Right atrium auricular region (tissue), 2 donors: ENCODE measurements at regions not wholly inside any gene's neighbourhood (a gene's known extent, or its start where the extent isn't known, plus 50 kb on each side); places are given as distances from the start of the nearest gene placed in this dataset.

Source experiments
- DNase-seq: peaks from one replicate; pipeline ENCODE4 v3.0.0-alpha.2; 2019; ENCODE audit warnings: low spot score
- H3K27ac ChIP-seq, 2 donors: fragments of 200-600 bp; sonication (generic); 1 replicate in 1 of 2; 2 replicates in 1 of 2; pipeline ENCODE4 v1.5.1; 2016 to 2019
- H3K27me3 ChIP-seq, 2 donors: fragments of 200-600 bp; sonication (generic); one replicate each; pipeline versions ENCODE4 v1.5.1 to v1.6.0; 2017 to 2019
- H3K36me3 ChIP-seq: fragments of 200-600 bp; sonication (generic); one replicate; pipeline ENCODE4 v1.5.1; 2016
- H3K4me1 ChIP-seq, 2 donors: fragments of 200-600 bp; sonication (generic); one replicate each; pipeline versions ENCODE4 v1.5.1 to v1.6.0; 2017 to 2019
- H3K4me3 ChIP-seq, 2 donors: fragments of 200-600 bp; sonication (generic); 1 replicate in 1 of 2; 2 replicates in 1 of 2; pipeline ENCODE4 v1.5.1; 2017 to 2019; ENCODE audit warnings: mild to moderate bottlenecking in 1 of 2, moderate library complexity in 1 of 2
- H3K9me3 ChIP-seq, 2 donors: fragments of 200-600 bp; sonication (generic); one replicate each; pipeline ENCODE4 v1.5.1; 2019
- TF ChIP-seq, protein P1 (sequence below), 2 donors: fragments of 200-600 bp; sonication (generic); IDR thresholded peaks; one replicate each; pipeline ENCODE4 v1.5.1; 2019; ENCODE audit warnings: antibody characterized with exemption in 2 of 2

DNA sequence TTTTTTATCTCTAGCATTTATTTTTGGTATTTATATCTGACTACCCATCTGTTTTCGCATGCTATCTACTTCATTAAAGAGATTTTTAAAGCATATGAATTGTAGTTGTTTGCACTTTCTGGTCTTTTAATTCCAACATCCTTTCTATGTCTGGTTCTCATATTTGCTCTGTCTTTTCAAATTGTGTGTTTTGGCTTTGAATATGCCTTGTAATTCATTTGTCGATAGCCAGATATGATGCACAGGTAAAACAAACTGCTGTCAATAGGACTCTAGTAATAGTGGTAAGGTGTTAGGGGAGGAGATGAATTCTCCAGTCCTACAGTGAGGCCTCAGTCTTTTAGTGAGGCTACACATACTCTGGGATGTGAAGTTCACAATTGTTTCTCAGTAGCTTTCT is 530.8 kb upstream of the CCDC179 start:
- DNase-seq = no peak
- no peaks in the 10 kb centered on the region for H3K27me3 ChIP-seq
- no peak overlapping the region for H3K27ac ChIP-seq
- TF ChIP-seq, protein P1, sequence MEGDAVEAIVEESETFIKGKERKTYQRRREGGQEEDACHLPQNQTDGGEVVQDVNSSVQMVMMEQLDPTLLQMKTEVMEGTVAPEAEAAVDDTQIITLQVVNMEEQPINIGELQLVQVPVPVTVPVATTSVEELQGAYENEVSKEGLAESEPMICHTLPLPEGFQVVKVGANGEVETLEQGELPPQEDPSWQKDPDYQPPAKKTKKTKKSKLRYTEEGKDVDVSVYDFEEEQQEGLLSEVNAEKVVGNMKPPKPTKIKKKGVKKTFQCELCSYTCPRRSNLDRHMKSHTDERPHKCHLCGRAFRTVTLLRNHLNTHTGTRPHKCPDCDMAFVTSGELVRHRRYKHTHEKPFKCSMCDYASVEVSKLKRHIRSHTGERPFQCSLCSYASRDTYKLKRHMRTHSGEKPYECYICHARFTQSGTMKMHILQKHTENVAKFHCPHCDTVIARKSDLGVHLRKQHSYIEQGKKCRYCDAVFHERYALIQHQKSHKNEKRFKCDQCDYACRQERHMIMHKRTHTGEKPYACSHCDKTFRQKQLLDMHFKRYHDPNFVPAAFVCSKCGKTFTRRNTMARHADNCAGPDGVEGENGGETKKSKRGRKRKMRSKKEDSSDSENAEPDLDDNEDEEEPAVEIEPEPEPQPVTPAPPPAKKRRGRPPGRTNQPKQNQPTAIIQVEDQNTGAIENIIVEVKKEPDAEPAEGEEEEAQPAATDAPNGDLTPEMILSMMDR (IDR thresholded peaks at IDR 0.05) = no peak
- H3K4me3 ChIP-seq = no peak overlapping the region
- H3K9me3 ChIP-seq = no peaks in the 10 kb centered on the region
- no peaks in the 10 kb centered on the region for H3K36me3 ChIP-seq
- no peaks in the 10 kb centered on the region for H3K4me1 ChIP-seq

DNA sequence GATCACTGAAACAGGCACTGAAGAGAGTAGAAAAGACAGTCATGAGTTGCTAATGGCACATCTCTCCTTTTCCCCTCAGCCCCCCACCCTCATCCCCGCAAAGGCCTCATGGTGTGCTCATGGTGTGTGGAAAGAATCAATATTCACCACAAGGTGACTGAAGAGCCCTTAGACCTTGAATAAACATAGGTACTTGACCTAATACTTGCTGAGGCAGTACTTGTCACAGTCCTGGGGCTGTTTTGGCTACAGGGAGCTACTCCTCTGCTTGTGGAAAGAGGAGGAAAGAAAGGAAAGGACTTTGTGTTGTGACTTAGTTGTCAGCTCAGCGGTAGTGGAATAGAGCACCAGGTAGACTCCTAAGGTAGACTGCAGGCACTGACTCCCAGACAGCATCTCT is 537.8 kb upstream of the CCDC179 start:
- no peak overlapping the region for H3K4me3 ChIP-seq
- no peaks in the 10 kb centered on the region for H3K4me1 ChIP-seq
- no peaks in the 10 kb centered on the region for H3K36me3 ChIP-seq
- TF ChIP-seq, protein P1 (IDR thresholded peaks at IDR 0.05) = no peak
- no peaks in the 10 kb centered on the region for H3K9me3 ChIP-seq
- H3K27me3 ChIP-seq = no peaks in the 10 kb centered on the region
- DNase-seq = no peak
- no peak overlapping the region for H3K27ac ChIP-seq

DNA sequence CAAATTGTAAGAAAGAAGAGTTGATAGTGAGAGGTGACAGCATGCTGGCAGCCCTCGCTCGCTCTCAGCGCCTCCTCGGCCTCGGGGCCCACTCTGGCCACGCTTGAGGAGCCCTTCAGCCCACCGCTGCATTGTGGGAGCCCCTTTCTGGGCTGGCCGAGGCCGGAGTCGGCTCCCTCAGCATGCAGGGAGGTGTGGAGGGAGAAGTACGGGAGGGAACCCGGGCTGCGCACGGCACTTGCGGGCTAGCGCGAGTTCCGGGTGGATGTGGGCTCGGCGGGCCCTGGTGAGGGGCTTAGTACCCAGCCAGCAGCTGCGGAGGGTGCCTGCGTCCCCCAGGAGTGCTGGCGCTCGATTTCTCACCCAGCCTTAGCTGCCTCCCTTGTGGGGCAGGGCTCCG is 539.7 kb upstream of the CCDC179 start:
- H3K27me3 ChIP-seq = no peaks in the 10 kb centered on the region
- no peak for DNase-seq
- no peaks in the 10 kb centered on the region for H3K4me1 ChIP-seq
- H3K36me3 ChIP-seq = no peaks in the 10 kb centered on the region
- no peaks in the 10 kb centered on the region for H3K9me3 ChIP-seq
- H3K27ac ChIP-seq = no peak overlapping the region
- TF ChIP-seq, protein P1 (IDR thresholded peaks at IDR 0.05) = no peak
- no peak overlapping the region for H3K4me3 ChIP-seq

DNA sequence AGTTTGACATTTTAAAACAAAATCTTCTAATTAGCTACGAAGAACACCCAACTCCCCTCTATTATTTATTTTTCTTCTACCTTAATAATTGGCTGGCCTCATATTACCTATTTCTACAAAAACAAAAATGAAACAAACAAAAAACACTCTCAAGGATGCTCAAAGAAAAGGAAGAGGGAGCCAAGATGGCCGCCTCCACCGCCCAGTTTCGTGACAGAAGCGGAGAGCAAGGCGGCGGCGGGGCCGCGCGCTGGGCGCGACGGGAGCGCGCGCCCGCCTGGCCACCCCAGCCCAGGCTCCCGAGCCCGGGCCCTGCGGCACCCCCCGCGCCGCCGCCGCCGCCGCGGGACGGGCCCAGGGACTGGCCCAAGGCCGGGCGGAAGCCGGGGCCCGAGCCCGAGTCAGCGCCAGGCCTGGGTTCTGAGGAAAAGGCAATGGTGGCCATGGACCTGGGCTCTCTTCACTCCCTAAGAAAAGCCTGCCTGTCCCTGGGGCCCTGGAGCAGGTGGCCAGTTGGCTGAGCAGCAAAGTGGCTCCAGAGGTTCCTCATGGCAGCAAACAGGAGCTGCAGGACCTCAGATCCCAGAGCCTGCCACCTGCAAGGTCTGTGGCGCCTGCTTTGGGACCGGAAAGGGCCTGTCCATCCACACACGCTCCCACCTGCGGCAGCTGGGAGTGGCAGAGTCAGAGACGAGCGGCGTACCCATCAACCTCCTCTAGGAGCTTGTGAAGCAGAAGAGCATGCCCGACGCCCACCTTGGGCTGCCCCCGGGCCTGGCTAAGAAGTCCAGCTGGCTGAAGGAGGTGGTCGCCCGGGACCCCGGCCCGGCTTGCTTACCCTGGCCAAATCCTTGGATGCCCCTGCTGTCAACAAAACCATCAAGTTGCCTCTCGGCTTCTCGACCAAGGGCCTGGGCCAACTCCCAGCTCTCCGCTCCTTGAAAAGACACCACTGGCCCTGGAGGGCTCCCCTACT is 543.2 kb upstream of the CCDC179 start:
- Histone ChIP-seq H3K27ac (no peak overlapping the region), H3K27me3 (no peaks in the 10 kb centered on the region), H3K4me3 (no peak overlapping the region), H3K9me3 (peaks cover 0 to under 1% of the 10 kb centered on the region in 2 donors), H3K36me3 (no peaks in the 10 kb centered on the region), H3K4me1 (no peaks in the 10 kb centered on the region)
- TF ChIP-seq, protein P1 (IDR thresholded peaks at IDR 0.05) = no peak
- no peak for DNase-seq

DNA sequence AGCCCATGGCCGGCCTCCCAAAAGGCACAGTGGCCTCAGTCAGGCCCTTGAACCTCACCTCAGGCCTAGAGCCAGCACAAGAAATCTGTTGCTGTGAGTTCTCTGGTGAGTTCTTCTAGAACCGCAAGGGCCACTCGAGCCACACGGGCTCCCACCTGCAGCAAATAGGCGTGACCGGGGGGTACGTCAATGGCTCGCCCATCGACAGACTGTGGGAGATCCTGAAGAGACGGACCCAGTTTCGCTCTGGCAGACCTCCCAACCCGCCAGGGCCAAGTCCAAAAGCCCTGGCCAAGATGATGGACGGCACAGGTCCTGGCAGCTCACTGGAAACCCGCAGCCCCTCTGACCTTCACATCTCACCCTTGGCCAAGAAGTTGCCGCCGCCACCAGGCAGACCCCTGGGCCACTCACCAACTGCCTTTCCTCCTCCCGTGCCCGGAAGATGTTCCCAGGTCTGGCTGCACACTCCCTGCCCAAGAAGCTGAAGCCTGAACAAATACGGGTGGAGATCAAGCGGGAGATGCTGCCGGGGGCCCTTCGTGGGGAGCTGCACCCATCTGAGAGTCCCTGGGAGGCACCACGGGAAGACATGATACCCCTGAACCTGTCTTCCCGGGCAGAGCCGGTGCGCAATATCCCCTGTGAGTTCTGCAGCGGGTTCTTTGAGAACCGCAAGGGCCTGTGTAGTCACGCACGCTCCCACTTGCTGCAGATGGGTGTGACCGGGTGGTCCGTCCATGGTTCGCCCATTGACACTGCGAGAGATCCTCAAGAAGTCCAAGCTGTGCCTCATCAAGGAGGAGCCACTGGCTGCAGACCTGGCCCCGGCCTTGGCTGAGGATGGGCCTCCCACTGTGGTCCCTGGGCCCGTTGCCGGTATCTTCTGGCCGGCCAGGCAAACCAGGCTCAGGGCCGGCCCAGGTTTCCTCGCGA is 544.2 kb upstream of the CCDC179 start:
- TF ChIP-seq, protein P1 (IDR thresholded peaks at IDR 0.05) = no peak
- H3K9me3 ChIP-seq = peaks cover 0 to 6% of the 10 kb centered on the region in 2 donors
- no peak overlapping the region for H3K4me3 ChIP-seq
- H3K27me3 ChIP-seq = no peaks in the 10 kb centered on the region
- no peaks in the 10 kb centered on the region for H3K4me1 ChIP-seq
- no peaks in the 10 kb centered on the region for H3K36me3 ChIP-seq
- DNase-seq = no peak
- H3K27ac ChIP-seq = no peak overlapping the region
